ENCODE measurements at regions not wholly inside any gene's neighbourhood (a gene's known extent, or its start where the extent isn't known, plus 50 kb on each side); places are given as distances from the start of the nearest gene placed in this dataset.

DNA sequence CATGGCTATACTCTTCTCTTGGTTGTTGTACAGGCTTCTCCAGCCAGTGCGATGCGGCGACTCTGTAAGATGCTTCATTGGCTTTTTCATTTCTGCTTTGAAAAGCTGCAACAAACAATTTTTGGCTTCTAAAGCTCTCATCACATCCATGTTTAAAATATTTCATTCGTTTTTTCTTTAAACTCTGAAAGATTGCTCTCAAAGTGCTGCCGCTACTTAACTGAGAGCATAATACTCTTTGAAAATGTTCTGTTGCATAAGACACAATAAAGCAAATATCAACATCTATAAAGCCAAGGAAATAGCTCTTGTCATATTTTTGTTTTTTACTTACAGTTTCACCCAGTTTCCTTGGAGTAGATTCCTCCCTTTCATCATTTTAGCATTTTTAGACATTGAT is 468.3 kb downstream of the TBC1D22A start:
- DNase-seq: no peak

DNA sequence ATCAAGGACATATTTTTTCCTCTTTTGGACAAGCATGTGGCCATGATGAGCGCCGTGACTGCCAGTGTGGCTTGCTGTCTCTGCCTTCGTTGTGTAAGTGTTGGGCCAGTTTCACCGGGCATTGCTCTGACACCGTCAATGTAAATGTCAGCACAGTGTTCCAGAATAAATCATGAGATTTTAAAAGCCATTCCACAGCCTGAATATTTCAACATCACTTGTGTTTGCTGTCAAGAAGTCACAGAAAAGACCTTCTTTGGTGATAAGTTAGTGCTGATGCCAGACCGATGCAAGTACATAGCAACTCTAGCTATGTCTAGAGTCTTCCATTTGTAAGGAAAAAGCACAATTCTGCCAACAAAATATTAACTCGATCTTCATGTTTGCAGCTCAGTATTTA is 467.8 kb downstream of the TBC1D22A start:
- no peak for DNase-seq

DNA sequence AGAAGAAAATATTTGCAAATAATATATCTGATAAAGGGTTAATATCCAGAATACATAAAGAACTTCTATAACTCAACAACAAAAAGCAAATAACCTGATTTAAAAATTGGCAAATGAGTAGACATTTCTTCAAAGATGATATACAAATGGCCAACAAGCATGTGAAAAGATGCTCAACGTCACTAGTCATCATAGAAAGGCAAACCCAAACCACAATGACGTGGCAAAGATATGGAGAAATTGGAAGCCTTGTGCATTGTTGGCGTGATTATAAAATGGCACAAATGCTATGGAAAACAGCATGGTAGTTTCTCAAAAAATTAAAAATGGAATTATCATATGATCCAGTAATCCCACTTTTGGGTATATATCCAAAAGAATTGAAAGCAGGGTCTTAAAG is 466.3 kb downstream of the TBC1D22A start:
- no peak for DNase-seq

- DNase-seq: no peak
Measured at GRCh38 chr22:47225931-47226633, 463.6 kb downstream of the TBC1D22A start.

- no peak for DNase-seq
Measured at GRCh38 chr22:47225080-47225930, 462.9 kb downstream of the TBC1D22A start.
